Endothelial cell of umbilical vein (primary cell): ENCODE measurements at regions not wholly inside any gene's neighbourhood (a gene's known extent, or its start where the extent isn't known, plus 50 kb on each side); places are given as distances from the start of the nearest gene placed in this dataset.

Source experiments
- BruUV-seq: library from RNA; stranded (reverse); fragments of 400-500 nt; replicated peaks from 2 replicates; lab custom pipeline; 2021; lab: Mats Ljungman, UMichigan
- CTCF ChIA-PET: fragments of 300-600, 350-600 bp; sonication (Branson Sonifier 250); formaldehyde crosslinking; loops from one replicate; lab custom pipeline; 2021; ENCODE audit warnings: antibody characterized with exemption, inconsistent platforms; lab: Charles Lee
- POLR2A ChIA-PET: fragments of 300-600, 350-600 bp; sonication (Branson Sonifier 250); formaldehyde crosslinking; loops from one replicate; lab custom pipeline; 2021; ENCODE audit warnings: antibody characterized with exemption, inconsistent platforms; lab: Charles Lee
- DNase-seq: peaks from one replicate; pipeline ENCODE4 v3.0.0-alpha.2; 2011; ENCODE audit warnings: low read depth, low spot score
- FAIRE-seq: peaks from 2 replicates; lab custom pipeline; 2011; peaks lifted over from hg19 to GRCh38; lab: Jason Lieb, UNC
- H2AFZ ChIP-seq: 2 replicates; pipeline ENCODE4 v1.6.0; 2012; ENCODE audit warnings: low read depth, low read length, control low read depth, inconsistent platforms
- H3K27ac ChIP-seq: 2 replicates; pipeline ENCODE4 v1.5.1; 2011; ENCODE audit warnings: low read depth, mild to moderate bottlenecking, control low read depth, low read length, moderate library complexity; ENCODE audit not compliant: insufficient read depth
- H3K27me3 ChIP-seq, 2 experiments: 2 replicates each; pipeline versions ENCODE4 v1.6.0 to v1.6.1; 2011; ENCODE audit warnings: low read length in 2 of 2, mixed read lengths in 1 of 2; ENCODE audit not compliant: control insufficient read depth in 2 of 2, insufficient read depth in 2 of 2
- H3K36me3 ChIP-seq, 2 experiments: 2 replicates in 1 of 2; 3 replicates in 1 of 2; pipeline ENCODE4 v1.5.1; 2011; ENCODE audit warnings: low read length in 2 of 2, mild to moderate bottlenecking in 1 of 2, moderate library complexity in 1 of 2; ENCODE audit not compliant: control insufficient read depth in 2 of 2, insufficient read depth in 2 of 2; ENCODE audit errors: extremely low read depth in 1 of 2
- H3K4me1 ChIP-seq: 3 replicates; pipeline ENCODE4 v1.5.1; 2011; ENCODE audit warnings: mild to moderate bottlenecking, low read length; ENCODE audit not compliant: control insufficient read depth, insufficient read depth; ENCODE audit errors: extremely low read depth
- H3K4me2 ChIP-seq: 2 replicates; pipeline ENCODE4 v1.6.1; 2011; ENCODE audit warnings: low read length, control low read depth, mixed read lengths; ENCODE audit not compliant: insufficient read depth
- H3K4me3 ChIP-seq, 3 experiments: fragments of 200-600 bp in 1 of 3; sonication (generic), shearing (Covaris generic) in 1 of 3; replicated peaks in 1 of 3; 2 replicates each; pipeline ENCODE4 v1.5.1; 2011 to 2016; ENCODE audit warnings: control low read depth in 3 of 3, low read length in 3 of 3, mild to moderate bottlenecking in 2 of 3, inconsistent platforms in 1 of 3, low read depth in 1 of 3, moderate library complexity in 1 of 3; ENCODE audit not compliant: insufficient read depth in 1 of 3
- H3K79me2 ChIP-seq: 2 replicates; pipeline ENCODE4 v1.6.0; 2012; ENCODE audit warnings: low read length, inconsistent platforms; ENCODE audit not compliant: control insufficient read depth, insufficient read depth
- H3K9ac ChIP-seq: replicated peaks from 2 replicates; pipeline ENCODE3; 2011; ENCODE audit warnings: low read length, control low read depth; ENCODE audit not compliant: insufficient read depth; ENCODE audit errors: extremely low read depth
- H3K9me1 ChIP-seq: replicated peaks from 3 replicates; pipeline ENCODE4 v1.6.0; 2011; ENCODE audit warnings: mild to moderate bottlenecking, low read length; ENCODE audit not compliant: control insufficient read depth, insufficient read depth; ENCODE audit errors: extremely low read depth
- H3K9me3 ChIP-seq: replicated peaks from 2 replicates; pipeline ENCODE4 v1.5.1; 2012; ENCODE audit warnings: low read length, inconsistent platforms; ENCODE audit not compliant: control insufficient read depth, insufficient read depth
- H4K20me1 ChIP-seq: replicated peaks from 2 replicates; pipeline ENCODE3; 2011; ENCODE audit warnings: mild to moderate bottlenecking, low read length; ENCODE audit not compliant: control insufficient read depth, insufficient read depth; ENCODE audit errors: extremely low read depth
- FOS ChIP-seq: IDR thresholded peaks from 2 replicates; pipeline ENCODE4 v1.6.1; 2011; ENCODE audit warnings: mild to moderate bottlenecking, low read length, moderate library complexity, borderline replicate concordance; ENCODE audit not compliant: insufficient read depth
- GATA2 ChIP-seq: IDR thresholded peaks from 2 replicates; pipeline ENCODE4 v1.7.0; 2011; ENCODE audit warnings: low read depth, mild to moderate bottlenecking, moderate library complexity, mixed read lengths, low read length; ENCODE audit not compliant: insufficient read length, insufficient read depth
- JUN ChIP-seq: IDR thresholded peaks from 2 replicates; pipeline ENCODE4 v1.6.1; 2011; ENCODE audit warnings: borderline replicate concordance, low read depth; ENCODE audit not compliant: insufficient read length, insufficient read depth
- MYC ChIP-seq: IDR thresholded peaks from one replicate; pipeline ENCODE4 v1.6.1; 2011; ENCODE audit warnings: mild to moderate bottlenecking, low read depth, low read length
- POLR2A ChIP-seq: IDR thresholded peaks from 2 replicates; pipeline ENCODE4 v1.6.1; 2012; ENCODE audit warnings: low read depth, mild to moderate bottlenecking, control low read depth, low read length
- POLR2AphosphoS5 ChIP-seq: IDR thresholded peaks from 2 replicates; pipeline ENCODE4 v1.6.1; 2012; ENCODE audit warnings: low read depth, mild to moderate bottlenecking, control low read depth, low read length, moderate library complexity; ENCODE audit not compliant: insufficient read depth
- dilution Hi-C: fragments of 300-500 bp; cut with MboI; formaldehyde crosslinking; loops from one replicate; pipeline ENCODE4 v1.15.0; 2019; ENCODE audit warnings: low sequenced_read_pairs; ENCODE audit not compliant: extremely low pct_ligation_motif_present
- intact Hi-C: fragments of 100-400 bp; cut with micrococcal nuclease; formaldehyde crosslinking; loops from one replicate; pipeline ENCODE4 v1.10.0; 2022
- TF ChIP-seq, protein P1 (sequence below): IDR thresholded peaks from 2 replicates; pipeline ENCODE4 v1.6.1; 2011; ENCODE audit not compliant: insufficient read depth, insufficient read length
- TF ChIP-seq, protein P2 (sequence below), 2 donors: IDR thresholded peaks; 1 replicate in 1 of 2; 2 replicates in 1 of 2; pipeline ENCODE4 v1.5.1; 2011; ENCODE audit warnings: low read length in 2 of 2, mild to moderate bottlenecking in 2 of 2, moderate library complexity in 2 of 2, control low read depth in 1 of 2, inconsistent platforms in 1 of 2, low read depth in 1 of 2; ENCODE audit not compliant: insufficient read depth in 1 of 2; ENCODE audit errors: extremely low read depth in 1 of 2

- H3K79me2 ChIP-seq: no peaks in the 10 kb centered on the region
- ChIA-PET POLR2A (no interaction called here), CTCF (no interaction called here)
- dilution Hi-C loops (no loop called here), intact Hi-C loops (no loop called here)
- H3K27ac ChIP-seq: no peak overlapping the region
- no TSS peak for BruUV-seq
- DNase-seq: no peak
- no peaks in the 10 kb centered on the region for H3K4me1 ChIP-seq
- FAIRE-seq: no peak
- no peak overlapping the region for H3K4me3 ChIP-seq
- no peaks in the 10 kb centered on the region for H3K9me1 ChIP-seq
- TF ChIP-seq, protein P1, sequence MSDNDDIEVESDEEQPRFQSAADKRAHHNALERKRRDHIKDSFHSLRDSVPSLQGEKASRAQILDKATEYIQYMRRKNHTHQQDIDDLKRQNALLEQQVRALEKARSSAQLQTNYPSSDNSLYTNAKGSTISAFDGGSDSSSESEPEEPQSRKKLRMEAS: no peak
- TF ChIP-seq FOS (no peak), GATA2 (no peak), POLR2AphosphoS5 (no peak), MYC (no peak), JUN (no peak), POLR2A (no peak)
- TF ChIP-seq, protein P2, sequence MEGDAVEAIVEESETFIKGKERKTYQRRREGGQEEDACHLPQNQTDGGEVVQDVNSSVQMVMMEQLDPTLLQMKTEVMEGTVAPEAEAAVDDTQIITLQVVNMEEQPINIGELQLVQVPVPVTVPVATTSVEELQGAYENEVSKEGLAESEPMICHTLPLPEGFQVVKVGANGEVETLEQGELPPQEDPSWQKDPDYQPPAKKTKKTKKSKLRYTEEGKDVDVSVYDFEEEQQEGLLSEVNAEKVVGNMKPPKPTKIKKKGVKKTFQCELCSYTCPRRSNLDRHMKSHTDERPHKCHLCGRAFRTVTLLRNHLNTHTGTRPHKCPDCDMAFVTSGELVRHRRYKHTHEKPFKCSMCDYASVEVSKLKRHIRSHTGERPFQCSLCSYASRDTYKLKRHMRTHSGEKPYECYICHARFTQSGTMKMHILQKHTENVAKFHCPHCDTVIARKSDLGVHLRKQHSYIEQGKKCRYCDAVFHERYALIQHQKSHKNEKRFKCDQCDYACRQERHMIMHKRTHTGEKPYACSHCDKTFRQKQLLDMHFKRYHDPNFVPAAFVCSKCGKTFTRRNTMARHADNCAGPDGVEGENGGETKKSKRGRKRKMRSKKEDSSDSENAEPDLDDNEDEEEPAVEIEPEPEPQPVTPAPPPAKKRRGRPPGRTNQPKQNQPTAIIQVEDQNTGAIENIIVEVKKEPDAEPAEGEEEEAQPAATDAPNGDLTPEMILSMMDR (IDR thresholded peaks at IDR 0.05; ENCODE audit: extremely low read depth in 1 of 2, insufficient read depth in 1 of 2, low read depth in 1 of 2, low read length in 2 of 2): no peak
- H3K36me3 ChIP-seq: no peaks in the 10 kb centered on the region
- peaks cover 6% of the 10 kb centered on the region for H3K9me3 ChIP-seq
- no peaks in the 10 kb centered on the region for H3K27me3 ChIP-seq
- H3K4me2 ChIP-seq: no peak overlapping the region
- no peaks in the 10 kb centered on the region for H4K20me1 ChIP-seq
- no peak overlapping the region for H2AFZ ChIP-seq
- H3K9ac ChIP-seq: no peak overlapping the region
Observed at GRCh38 chr14:48537600-48537999, 862.2 kb upstream of the MDGA2 start.
